ACC112 (cell line): ENCODE measurements at regions not wholly inside any gene's neighbourhood (a gene's known extent, or its start where the extent isn't known, plus 50 kb on each side); places are given as distances from the start of the nearest gene placed in this dataset.
A peak's percentile ranks its signal among the peaks of the same experiment; 100 is the strongest.

Source experiments
- H2AFZ ChIP-seq: fragments of 200-600 bp; sonication (generic); one replicate; pipeline ENCODE4 v1.6.0; 2017; ENCODE audit warnings: antibody characterized with exemption, low read length; ENCODE audit not compliant: unreplicated experiment
- H3K27ac ChIP-seq: fragments of 200-600 bp; sonication (generic); 2 replicates; pipeline ENCODE4 v1.5.1; 2014; ENCODE audit warnings: low read depth, mild to moderate bottlenecking, antibody characterized with exemption, low read length, moderate library complexity
- H3K27me3 ChIP-seq: fragments of 200-600 bp; sonication (generic); 2 replicates; pipeline ENCODE4 v1.6.1; 2014; ENCODE audit warnings: mild to moderate bottlenecking, antibody characterized with exemption, low read length, moderate library complexity, mixed read lengths; ENCODE audit not compliant: insufficient read depth
- H3K36me3 ChIP-seq: fragments of 200-600 bp; sonication (generic); 2 replicates; pipeline ENCODE4 v1.6.1; 2016; ENCODE audit warnings: mild to moderate bottlenecking, antibody characterized with exemption, low read length, moderate library complexity, mixed read lengths; ENCODE audit not compliant: insufficient read depth
- H3K4me1 ChIP-seq: fragments of 200-600 bp; sonication (generic); one replicate; pipeline ENCODE4 v1.6.1; 2016; ENCODE audit warnings: low read length, mixed read lengths; ENCODE audit not compliant: insufficient read depth, unreplicated experiment, control insufficient read depth
- H3K4me3 ChIP-seq: fragments of 200-600 bp; sonication (generic); 2 replicates; pipeline ENCODE4 v1.5.1; 2014; ENCODE audit warnings: mild to moderate bottlenecking, low read depth, low read length
- H3K79me2 ChIP-seq: fragments of 200-600 bp; sonication (generic); one replicate; pipeline ENCODE4 v1.6.0; 2016; ENCODE audit warnings: low read length; ENCODE audit not compliant: control insufficient read depth, unreplicated experiment, insufficient read depth

DNA sequence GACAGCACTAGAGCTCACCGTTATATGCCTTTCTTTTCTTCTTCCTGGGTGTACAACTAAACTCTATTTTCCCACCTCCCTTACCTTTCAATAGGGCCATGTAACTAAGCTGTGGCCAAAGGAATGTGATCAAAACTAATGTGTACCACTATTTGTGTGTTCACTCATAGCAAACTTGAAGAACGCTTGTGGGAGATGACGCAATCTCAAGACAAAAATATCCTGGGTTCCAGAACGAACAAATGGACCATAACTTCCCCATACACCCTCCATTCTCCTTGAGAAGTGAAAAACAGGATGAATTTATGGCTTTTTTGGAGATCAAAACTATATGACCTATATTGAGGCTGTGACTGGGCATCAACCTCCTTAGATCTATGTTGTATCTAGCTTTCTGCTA lies 139.7 kb upstream of the GLRA2 start:
- Histone ChIP-seq H3K27me3 (no peaks in the 10 kb centered on the region), H3K79me2 (no peaks in the 10 kb centered on the region), H3K4me1 (no peaks in the 10 kb centered on the region), H3K36me3 (no peaks in the 10 kb centered on the region), H3K4me3 (no peak overlapping the region), H2AFZ (no peak overlapping the region), H3K27ac (no peak overlapping the region)

DNA sequence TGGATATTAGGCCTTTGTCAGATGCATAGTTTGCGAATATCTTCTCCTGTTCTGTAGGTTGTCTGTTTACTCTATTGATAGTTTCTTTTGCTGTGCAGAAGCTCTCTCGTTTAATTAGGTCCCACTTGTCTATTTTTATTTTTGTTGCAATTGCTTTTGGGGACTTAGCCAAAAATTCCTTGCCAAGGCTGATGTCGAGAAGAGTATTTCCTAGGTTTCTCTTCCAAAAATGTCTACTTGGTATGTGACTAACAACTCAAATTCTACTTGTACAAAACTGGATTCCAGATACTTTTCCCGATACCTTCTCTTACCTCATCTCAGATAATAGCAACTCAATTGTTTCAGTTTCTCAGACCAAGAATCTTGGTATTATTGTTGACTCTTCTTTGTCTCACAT lies 142.4 kb upstream of the GLRA2 start:
- no peaks in the 10 kb centered on the region for H3K27me3 ChIP-seq
- H3K36me3 ChIP-seq, result no peaks in the 10 kb centered on the region
- H3K79me2 ChIP-seq, result no peaks in the 10 kb centered on the region
- H3K27ac ChIP-seq, result no peak overlapping the region
- no peak overlapping the region for H2AFZ ChIP-seq
- H3K4me1 ChIP-seq, result no peaks in the 10 kb centered on the region
- no peak overlapping the region for H3K4me3 ChIP-seq

- no peaks in the 10 kb centered on the region for H3K4me1 ChIP-seq
- H3K27ac ChIP-seq, result no peak overlapping the region
- no peaks in the 10 kb centered on the region for H3K36me3 ChIP-seq
- H3K4me3 ChIP-seq, result no peak overlapping the region
- no peak overlapping the region for H2AFZ ChIP-seq
- H3K79me2 ChIP-seq, result no peaks in the 10 kb centered on the region
- no peaks in the 10 kb centered on the region for H3K27me3 ChIP-seq
Measured at GRCh38 chrX:14380044-14380443, 149.3 kb upstream of the GLRA2 start.

DNA sequence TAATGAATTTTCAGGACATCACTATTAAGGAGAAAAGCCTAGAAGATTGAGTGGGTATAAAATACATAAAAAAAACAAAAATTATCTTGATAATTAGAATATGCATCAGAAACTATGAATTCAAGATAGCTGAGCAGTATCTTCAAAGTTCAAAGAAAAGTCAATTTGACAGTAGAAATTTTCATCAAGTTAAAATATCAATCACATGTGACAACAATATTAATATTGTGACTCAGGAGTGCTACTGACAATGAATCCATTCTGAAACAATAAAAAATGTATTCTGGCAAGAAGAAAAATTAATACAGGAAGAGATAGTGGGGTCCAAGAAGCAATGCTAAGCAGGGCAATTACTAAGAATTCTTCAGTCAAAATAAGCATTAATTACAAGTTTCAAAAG lies 151.9 kb upstream of the GLRA2 start:
- H3K36me3 ChIP-seq, result no peaks in the 10 kb centered on the region
- H3K27me3 ChIP-seq, result no peaks in the 10 kb centered on the region
- no peaks in the 10 kb centered on the region for H3K4me1 ChIP-seq
- no peak overlapping the region for H2AFZ ChIP-seq
- H3K79me2 ChIP-seq, result no peaks in the 10 kb centered on the region
- H3K27ac ChIP-seq, result no peak overlapping the region
- no peak overlapping the region for H3K4me3 ChIP-seq

- Histone ChIP-seq H3K27ac (no peak overlapping the region), H3K27me3 (no peaks in the 10 kb centered on the region)
Measured at GRCh38 chrX:14363728-14364127, 165.6 kb upstream of the GLRA2 start.

GRCh38 chrX:14362721-14363120 lies 166.6 kb upstream of the GLRA2 start:
- Histone ChIP-seq H3K27ac (no peak overlapping the region; the same call in 1 of the 2 replicates), H3K79me2 (no peaks in the 10 kb centered on the region), H3K4me3 (no peak overlapping the region), H3K27me3 (no peaks in the 10 kb centered on the region), H3K4me1 (peaks cover 18% of the 10 kb centered on the region), H2AFZ (no peak overlapping the region), H3K36me3 (no peaks in the 10 kb centered on the region)

More at GRCh38 chrX:14363728-14364127, 165.6 kb upstream of the GLRA2 start:
- H3K4me3 ChIP-seq, result no peak overlapping the region
- H2AFZ ChIP-seq, result no peak overlapping the region
- no peaks in the 10 kb centered on the region for H3K79me2 ChIP-seq
- no peaks in the 10 kb centered on the region for H3K36me3 ChIP-seq
- peaks cover 16% of the 10 kb centered on the region for H3K4me1 ChIP-seq

- no peaks in the 10 kb centered on the region for H3K79me2 ChIP-seq
- no peak overlapping the region for H3K27ac ChIP-seq
- H3K36me3 ChIP-seq, result no peaks in the 10 kb centered on the region
- H2AFZ ChIP-seq, result no peak overlapping the region
- H3K27me3 ChIP-seq, result no peaks in the 10 kb centered on the region
- H3K4me3 ChIP-seq, result no peak overlapping the region
- peaks cover 31% of the 10 kb centered on the region for H3K4me1 ChIP-seq
Measured at GRCh38 chrX:14361435-14361834, 167.9 kb upstream of the GLRA2 start.

DNA sequence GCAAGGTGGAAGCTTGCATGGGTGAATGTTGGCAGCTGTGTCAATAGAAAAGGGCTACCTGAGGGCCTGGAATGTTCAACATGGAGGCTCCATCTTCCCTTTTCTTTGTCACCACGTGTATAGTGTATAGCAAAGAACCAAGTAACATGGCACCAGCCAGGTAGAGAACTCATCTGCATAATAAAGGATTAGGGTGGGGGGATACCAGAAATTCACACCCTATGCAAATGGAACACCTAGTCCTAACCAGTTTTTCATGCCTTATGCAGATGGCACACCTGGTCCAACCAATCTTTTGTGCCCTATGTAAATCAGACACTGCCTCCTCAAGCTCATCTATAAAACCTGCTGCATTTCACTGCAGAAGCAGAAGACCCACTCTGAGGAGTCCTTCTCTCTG lies 169.6 kb upstream of the GLRA2 start:
- Histone ChIP-seq H3K27me3 (no peaks in the 10 kb centered on the region), H3K79me2 (no peaks in the 10 kb centered on the region), H2AFZ (no peak overlapping the region), H3K36me3 (no peaks in the 10 kb centered on the region), H3K4me3 (no peak overlapping the region), H3K4me1 (peaks cover 46% of the 10 kb centered on the region), H3K27ac (peak overlapping the region; percentile 12; the same call in 1 of the 2 replicates)

GRCh38 chrX:14359316-14359715 lies 170.0 kb upstream of the GLRA2 start:
- H2AFZ ChIP-seq, result no peak overlapping the region
- no peaks in the 10 kb centered on the region for H3K27me3 ChIP-seq
- H3K79me2 ChIP-seq, result no peaks in the 10 kb centered on the region
- H3K27ac ChIP-seq, result peak overlapping the region; percentile 12; the same call in 1 of the 2 replicates
- no peaks in the 10 kb centered on the region for H3K36me3 ChIP-seq
- H3K4me3 ChIP-seq, result peak overlapping the region; percentile 25; the same call in 1 of the 2 replicates
- peaks cover 51% of the 10 kb centered on the region for H3K4me1 ChIP-seq

DNA sequence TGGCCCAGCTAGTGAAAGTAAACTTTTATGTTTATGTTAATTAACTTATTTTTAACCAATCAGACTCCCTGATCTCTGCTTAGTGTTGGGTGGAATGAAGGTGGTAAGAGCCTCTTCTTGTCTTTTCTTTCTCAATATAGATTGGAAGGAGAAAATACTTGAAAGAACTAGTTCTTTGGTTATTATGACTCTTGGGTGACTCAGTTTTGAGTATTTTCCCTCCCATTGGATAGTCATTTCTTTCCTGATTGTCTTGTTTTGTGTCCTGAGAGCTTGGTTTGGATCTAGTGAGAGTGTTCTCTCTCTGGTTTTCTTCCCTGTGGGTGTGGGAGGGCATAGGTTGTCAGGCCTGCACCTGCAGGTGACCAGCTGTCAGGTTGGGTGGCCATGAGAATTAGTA lies 172.0 kb upstream of the GLRA2 start:
- no peak overlapping the region for H2AFZ ChIP-seq
- peak overlapping the region; percentile 44; the same call in 1 of the 2 replicates for H3K4me3 ChIP-seq
- peaks cover 42% of the 10 kb centered on the region for H3K4me1 ChIP-seq
- no peaks in the 10 kb centered on the region for H3K79me2 ChIP-seq
- H3K27me3 ChIP-seq, result no peaks in the 10 kb centered on the region
- peak overlapping the region; percentile 70 for H3K27ac ChIP-seq
- H3K36me3 ChIP-seq, result no peaks in the 10 kb centered on the region

DNA sequence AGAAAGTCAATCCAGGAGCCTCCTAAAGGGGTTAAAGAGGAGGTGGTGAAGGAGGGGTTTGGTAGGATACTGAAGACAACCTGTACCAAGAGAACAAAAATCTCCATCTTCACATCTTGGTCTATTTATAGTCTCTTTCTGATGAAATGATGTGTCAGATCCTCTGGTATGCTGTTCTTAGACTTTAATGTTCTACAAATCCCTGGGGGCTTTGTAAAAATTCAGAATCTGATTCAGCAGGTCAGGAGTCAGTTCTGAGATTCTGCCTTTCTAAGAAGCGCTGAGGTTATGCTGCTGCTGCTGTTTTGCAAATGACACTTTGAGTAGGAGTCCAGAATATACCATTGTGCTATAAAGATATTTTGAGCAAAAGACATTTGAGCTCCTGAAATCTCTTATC lies 172.9 kb upstream of the GLRA2 start:
- Histone ChIP-seq H3K79me2 (no peaks in the 10 kb centered on the region), H3K27me3 (no peaks in the 10 kb centered on the region)

More for the DNA sequence above, 172.9 kb upstream of the GLRA2 start:
- Histone ChIP-seq H3K36me3 (no peaks in the 10 kb centered on the region), H3K4me1 (peaks cover 41% of the 10 kb centered on the region), H3K4me3 (peak overlapping the region; percentile 44; the same call in 1 of the 2 replicates), H3K27ac (peak overlapping the region; percentile 70), H2AFZ (no peak overlapping the region)
